Spinal cord (tissue), 1 donor: ENCODE measurements at regions not wholly inside any gene's neighbourhood (a gene's known extent, or its start where the extent isn't known, plus 50 kb on each side); places are given as distances from the start of the nearest gene placed in this dataset. TPM values are rescaled to one million over a fixed set of nuclear protein-coding genes. Genes with fewer than 3 reads are reported as not detected.

Experiments
- small RNA-seq: library from RNA; depleted of rRNA; stranded (forward); fragments of <200 nt; gene quantifications from one replicate; pipeline ENCODE3, GENCODE V24; 2014; ENCODE audit warnings: low replicate concordance

Small RNA genes lying in the stretch of these regions (small RNA-seq; reads per million reads assigned to genes)
- not detected for gene AC093534.1
- gene RNU7-34P = not detected
